Sigmoid colon (tissue), 6 donors: ENCODE measurements at regions not wholly inside any gene's neighbourhood (a gene's known extent, or its start where the extent isn't known, plus 50 kb on each side); places are given as distances from the start of the nearest gene placed in this dataset.

ENCODE experiments used
- DNase-seq: peaks from one replicate; pipeline ENCODE4 v3.0.0-alpha.2; 2019
- H3K27ac ChIP-seq, 4 donors: fragments of 200-600 bp; sonication (generic); one replicate each; pipeline ENCODE4 v1.5.1; 2016 to 2019; ENCODE audit warnings: mild to moderate bottlenecking in 1 of 4
- H3K27me3 ChIP-seq, 3 donors: fragments of 200-600 bp; sonication (generic); one replicate each; pipeline ENCODE4 v1.5.1; 2019; ENCODE audit warnings: mild to moderate bottlenecking in 1 of 3
- H3K36me3 ChIP-seq, 4 donors: fragments of 200-600 bp; sonication (generic); one replicate each; pipeline ENCODE4 v1.5.1; 2016 to 2019
- H3K4me1 ChIP-seq, 4 donors: fragments of 200-600 bp; sonication (generic); one replicate each; pipeline ENCODE4 v1.5.1; 2017 to 2019
- H3K4me3 ChIP-seq, 4 donors: fragments of 200-600 bp; sonication (generic); one replicate each; pipeline ENCODE4 v1.5.1; 2017 to 2019; ENCODE audit warnings: mild to moderate bottlenecking in 2 of 4, moderate library complexity in 1 of 4
- H3K9me3 ChIP-seq, 4 donors: fragments of 200-600 bp in 3 of 4; sonication (generic) in 3 of 4; one replicate each; pipeline versions ENCODE4 v1.5.1 to v1.6.1; 2013 to 2019
- EP300 ChIP-seq, 4 donors: sonication (generic); formaldehyde crosslinking; IDR thresholded peaks; one replicate each; pipeline ENCODE4 v1.6.1; 2017; ENCODE audit warnings: antibody characterized with exemption in 4 of 4
- POLR2A ChIP-seq, 2 donors: fragments of 450-650 bp; IDR thresholded peaks; one replicate each; pipeline ENCODE4 v1.6.1; 2016; ENCODE audit warnings: antibody characterized with exemption in 2 of 2, mild to moderate bottlenecking in 2 of 2, moderate library complexity in 2 of 2
- POLR2AphosphoS5 ChIP-seq, 4 donors: sonication (generic); formaldehyde crosslinking; IDR thresholded peaks; one replicate each; pipeline ENCODE4 v1.6.1; 2017; ENCODE audit warnings: antibody characterized with exemption in 4 of 4
- WGBS, 2 donors: extraction: QIAGEN DNeasy Blood & Tissue Kit; methylation state at CpG; one replicate each; pipeline ENCODE4 v1.1.7; 2013; 5-methylcytosine and 5-hydroxymethylcytosine counted together
- intact Hi-C: fragments of 100-400 bp; cut with DNase I; formaldehyde crosslinking; loops from one replicate; pipeline ENCODE4 v1.15.1; 2023
- TF ChIP-seq, protein P1 (sequence below), 4 experiments: fragments of 450-650 bp in 3 of 4; fragments of 200-600 bp in 1 of 4; IDR thresholded peaks; one replicate each; pipeline ENCODE4 v1.5.1; 2016 to 2019; ENCODE audit warnings: antibody characterized with exemption in 4 of 4, mild to moderate bottlenecking in 3 of 4, moderate library complexity in 2 of 4
- donor health status: healthy with polysubstance abuse.
- donor health status: healthy.

DNA sequence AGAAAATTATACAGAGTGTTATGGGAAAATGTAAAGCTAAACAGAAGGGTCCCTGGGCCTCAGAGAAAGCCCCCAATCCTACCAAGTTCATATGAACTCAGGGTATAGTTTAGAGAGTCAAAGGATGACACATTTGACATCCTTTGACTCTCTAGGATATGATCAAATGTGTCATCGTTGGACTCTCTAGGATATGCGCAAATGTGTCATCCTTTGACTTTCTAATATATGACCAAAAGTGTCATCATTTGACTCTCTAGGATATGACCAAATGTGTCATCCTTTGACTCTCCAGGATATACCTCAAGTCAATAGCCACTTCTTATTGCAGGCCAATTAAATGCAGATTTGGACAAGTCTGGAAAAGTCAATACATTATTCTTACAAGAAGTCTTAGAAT lies 204.8 kb upstream of the IGF1 start:
- no peak overlapping the region for H3K27ac ChIP-seq
- WGBS, 2 donors, result 94 to 96% methylated on average over 2 of the region's 2 CpGs
- H3K4me1 ChIP-seq, result no peaks in the 10 kb centered on the region
- no peaks in the 10 kb centered on the region for H3K27me3 ChIP-seq
- intact Hi-C loops, result no loop called here
- no peaks in the 10 kb centered on the region for H3K36me3 ChIP-seq
- TF ChIP-seq POLR2A (IDR thresholded peaks at IDR 0.05) (no peak), EP300 (IDR thresholded peaks at IDR 0.05) (no peak), POLR2AphosphoS5 (IDR thresholded peaks at IDR 0.05) (no peak)
- TF ChIP-seq, protein P1, sequence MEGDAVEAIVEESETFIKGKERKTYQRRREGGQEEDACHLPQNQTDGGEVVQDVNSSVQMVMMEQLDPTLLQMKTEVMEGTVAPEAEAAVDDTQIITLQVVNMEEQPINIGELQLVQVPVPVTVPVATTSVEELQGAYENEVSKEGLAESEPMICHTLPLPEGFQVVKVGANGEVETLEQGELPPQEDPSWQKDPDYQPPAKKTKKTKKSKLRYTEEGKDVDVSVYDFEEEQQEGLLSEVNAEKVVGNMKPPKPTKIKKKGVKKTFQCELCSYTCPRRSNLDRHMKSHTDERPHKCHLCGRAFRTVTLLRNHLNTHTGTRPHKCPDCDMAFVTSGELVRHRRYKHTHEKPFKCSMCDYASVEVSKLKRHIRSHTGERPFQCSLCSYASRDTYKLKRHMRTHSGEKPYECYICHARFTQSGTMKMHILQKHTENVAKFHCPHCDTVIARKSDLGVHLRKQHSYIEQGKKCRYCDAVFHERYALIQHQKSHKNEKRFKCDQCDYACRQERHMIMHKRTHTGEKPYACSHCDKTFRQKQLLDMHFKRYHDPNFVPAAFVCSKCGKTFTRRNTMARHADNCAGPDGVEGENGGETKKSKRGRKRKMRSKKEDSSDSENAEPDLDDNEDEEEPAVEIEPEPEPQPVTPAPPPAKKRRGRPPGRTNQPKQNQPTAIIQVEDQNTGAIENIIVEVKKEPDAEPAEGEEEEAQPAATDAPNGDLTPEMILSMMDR (IDR thresholded peaks at IDR 0.05), result no peak
- no peak for DNase-seq
- H3K9me3 ChIP-seq, result no peaks in the 10 kb centered on the region
- H3K4me3 ChIP-seq, result no peak overlapping the region

DNA sequence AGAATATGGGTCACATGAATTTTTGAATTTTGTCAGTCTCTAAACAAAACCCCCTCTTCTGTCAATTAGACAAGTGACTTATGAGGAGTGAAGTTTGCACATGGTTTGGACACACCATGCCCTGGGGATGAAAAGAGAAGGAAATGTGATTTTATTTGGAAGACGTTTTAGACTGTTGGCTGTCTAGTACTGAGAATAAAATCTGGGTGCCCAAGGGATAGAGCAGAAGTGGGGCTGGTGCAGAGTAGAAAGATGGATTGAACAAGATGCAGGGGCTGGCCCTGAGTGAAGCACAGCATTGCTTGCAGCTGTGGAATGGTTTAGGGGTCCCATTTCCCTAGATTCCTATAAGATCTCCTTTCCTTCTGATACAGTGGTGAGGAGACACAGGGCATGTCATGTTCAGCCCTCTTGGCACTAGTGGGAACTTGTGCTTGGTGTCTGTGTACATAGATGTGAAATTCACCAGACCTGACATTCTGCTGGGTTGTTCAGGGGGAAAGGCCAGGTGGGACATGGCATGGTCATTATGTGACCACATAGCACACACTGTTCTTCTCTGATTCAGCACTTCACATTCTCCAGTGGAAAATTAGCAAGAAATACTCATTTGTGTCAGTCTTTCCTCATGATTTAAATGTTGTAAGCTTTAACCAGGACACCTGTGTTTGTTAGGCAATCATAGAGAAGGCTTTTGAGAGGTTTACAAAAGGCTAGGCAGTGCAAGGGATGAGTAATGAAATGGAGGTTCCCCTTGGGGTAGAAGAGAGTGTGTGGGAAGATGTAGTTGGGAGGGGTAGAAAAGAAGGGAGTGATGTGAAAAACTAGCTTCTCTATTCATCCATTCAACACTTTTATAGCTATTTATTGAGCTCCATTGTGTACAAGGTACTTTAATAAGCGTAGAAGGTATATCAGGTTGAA lies 202.3 kb upstream of the IGF1 start:
- Histone ChIP-seq H3K4me3 (no peak overlapping the region), H3K36me3 (no peaks in the 10 kb centered on the region), H3K4me1 (no peaks in the 10 kb centered on the region), H3K27ac (no peak overlapping the region), H3K27me3 (no peaks in the 10 kb centered on the region), H3K9me3 (no peaks in the 10 kb centered on the region)
- TF ChIP-seq POLR2A (IDR thresholded peaks at IDR 0.05) (no peak), EP300 (IDR thresholded peaks at IDR 0.05) (no peak), POLR2AphosphoS5 (IDR thresholded peaks at IDR 0.05) (no peak)
- TF ChIP-seq, protein P1 (IDR thresholded peaks at IDR 0.05), result no peak
- intact Hi-C loops, result no loop called here
- 58 to 75% methylated on average over 2 of the region's 2 CpGs for WGBS, 2 donors
- DNase-seq, result no peak

DNA sequence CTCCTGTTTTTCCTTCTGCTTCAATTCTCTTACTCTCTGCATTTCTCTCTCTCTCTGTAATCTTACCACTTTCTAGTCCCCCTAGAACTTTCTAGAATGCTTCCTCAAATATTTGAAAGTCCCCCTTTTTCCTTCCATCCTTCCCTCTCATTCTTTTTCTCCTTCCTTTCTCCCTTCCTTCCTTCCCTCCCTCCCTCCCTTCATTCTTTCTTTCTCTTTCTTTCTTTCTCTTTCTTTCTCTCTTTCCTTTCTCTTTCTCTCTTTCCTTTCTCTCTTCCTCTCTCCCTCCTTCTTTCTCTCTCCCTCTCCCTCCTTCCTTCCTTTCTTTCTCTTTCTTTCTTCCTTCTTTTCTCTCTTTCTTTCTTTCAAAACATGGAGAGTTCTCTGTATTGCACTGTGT lies 201.4 kb upstream of the IGF1 start:
- intact Hi-C loops, result no loop called here
- Histone ChIP-seq H3K4me1 (no peaks in the 10 kb centered on the region), H3K27ac (no peak overlapping the region), H3K27me3 (no peaks in the 10 kb centered on the region), H3K4me3 (no peak overlapping the region), H3K9me3 (peaks cover 0 to under 1% (median 0%) of the 10 kb centered on the region in 4 donors), H3K36me3 (no peaks in the 10 kb centered on the region)
- no peak for DNase-seq
- TF ChIP-seq POLR2AphosphoS5 (IDR thresholded peaks at IDR 0.05), result no peak
- TF ChIP-seq, protein P1 (IDR thresholded peaks at IDR 0.05), result no peak
- TF ChIP-seq EP300 (IDR thresholded peaks at IDR 0.05), result no peak
- no peak for TF ChIP-seq POLR2A (IDR thresholded peaks at IDR 0.05)

DNA sequence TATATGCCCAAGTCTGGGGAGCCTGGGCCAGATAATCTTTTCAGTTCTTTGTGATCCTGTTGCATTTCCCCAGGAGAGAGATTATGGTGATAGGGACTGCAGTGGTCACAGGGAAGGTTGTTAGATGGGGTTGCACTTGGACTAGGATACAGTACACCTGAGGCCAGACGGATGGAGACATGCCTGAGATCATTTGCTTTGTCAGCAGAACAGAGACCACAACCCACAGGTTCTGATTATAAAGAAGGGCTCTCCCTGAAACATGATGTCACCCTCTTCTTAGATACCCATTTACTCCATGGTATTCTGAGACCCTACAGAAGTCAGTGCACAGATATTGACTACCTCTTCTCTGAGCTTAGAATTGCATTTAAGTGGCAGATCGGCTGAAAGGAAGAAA lies 200.9 kb upstream of the IGF1 start:
- H3K4me1 ChIP-seq, result no peaks in the 10 kb centered on the region
- no peak overlapping the region for H3K27ac ChIP-seq
- H3K9me3 ChIP-seq, result peaks cover 0 to 3% (median 0%) of the 10 kb centered on the region in 4 donors
- H3K36me3 ChIP-seq, result no peaks in the 10 kb centered on the region
- intact Hi-C loops, result no loop called here
- H3K27me3 ChIP-seq, result no peaks in the 10 kb centered on the region
- TF ChIP-seq EP300 (IDR thresholded peaks at IDR 0.05) (no peak), POLR2A (IDR thresholded peaks at IDR 0.05) (no peak), POLR2AphosphoS5 (IDR thresholded peaks at IDR 0.05) (no peak)
- TF ChIP-seq, protein P1 (IDR thresholded peaks at IDR 0.05), result no peak
- DNase-seq, result no peak
- 63 to 78% methylated on average over 2 of the region's 2 CpGs for WGBS, 2 donors
- no peak overlapping the region for H3K4me3 ChIP-seq
